HS-27A (cell line): ENCODE measurements at regions not wholly inside any gene's neighbourhood (a gene's known extent, or its start where the extent isn't known, plus 50 kb on each side); places are given as distances from the start of the nearest gene placed in this dataset.
"Not testable (repeated sequence)": the region's sequence is repeated elsewhere in the genome, so short reads cannot be mapped to it uniquely, and the experiment has no call there.

Source experiments
- DNase-seq: peaks from one replicate; pipeline ENCODE4 v3.0.0-alpha.2; 2012; ENCODE audit warnings: low read depth, missing footprints

DNA sequence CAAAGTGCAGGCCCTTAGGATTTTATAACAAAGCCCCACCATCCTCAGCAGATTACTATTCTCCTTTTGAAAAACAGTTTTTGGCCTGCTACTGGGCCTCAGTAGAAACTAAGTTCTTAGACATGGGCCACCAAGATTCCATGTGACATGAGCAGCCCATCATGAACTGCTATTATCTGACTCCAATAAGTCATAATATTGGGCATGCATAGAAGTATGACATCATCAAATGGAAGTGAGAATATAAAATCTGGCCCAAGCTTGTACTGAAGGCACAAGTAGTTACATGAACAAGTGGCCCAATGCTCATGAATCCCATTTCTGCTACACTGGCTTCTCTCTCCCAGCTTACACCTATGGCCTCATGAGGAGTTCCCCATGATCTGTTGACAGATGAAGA lies 404.8 kb downstream of the EPHA5 start:
- DNase-seq: no peak

DNA sequence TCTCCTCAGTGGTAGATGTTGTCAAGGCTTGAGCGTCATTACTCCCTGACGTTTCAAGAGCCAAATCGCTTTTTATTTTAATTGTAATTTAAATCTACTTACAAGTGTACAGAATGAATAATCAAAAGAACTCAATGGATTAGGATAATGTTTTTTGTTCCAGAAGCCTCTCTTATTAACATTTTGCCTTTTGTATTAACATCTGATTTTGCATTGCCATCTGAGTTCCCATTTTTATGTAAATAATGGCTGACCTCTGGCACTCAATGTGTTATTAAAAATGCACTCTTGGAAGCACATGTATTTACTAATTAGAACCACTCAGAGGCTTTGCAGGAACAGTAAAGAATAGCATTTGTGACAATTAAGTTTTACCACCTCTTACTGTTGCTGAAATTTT lies 411.0 kb downstream of the EPHA5 start:
- DNase-seq: no peak

DNA sequence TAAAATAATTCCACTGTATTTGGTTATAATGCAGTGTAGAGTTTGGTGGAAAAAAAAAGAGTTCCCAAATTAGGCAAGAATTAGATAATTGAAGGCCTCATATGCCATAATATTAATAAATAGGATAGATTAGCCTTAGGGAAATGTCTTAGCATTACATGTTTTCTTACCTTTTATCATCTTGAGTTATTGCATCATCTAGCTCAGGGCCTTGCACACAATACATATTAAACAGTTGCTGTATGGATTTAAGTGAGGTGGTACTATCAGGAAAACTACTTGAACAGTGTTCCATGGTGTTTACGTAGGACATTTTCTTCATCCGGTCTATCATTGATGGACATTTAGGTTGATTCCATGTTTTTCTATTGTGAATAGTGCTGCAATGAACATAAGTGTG lies 419.4 kb downstream of the EPHA5 start:
- DNase-seq: no peak

DNA sequence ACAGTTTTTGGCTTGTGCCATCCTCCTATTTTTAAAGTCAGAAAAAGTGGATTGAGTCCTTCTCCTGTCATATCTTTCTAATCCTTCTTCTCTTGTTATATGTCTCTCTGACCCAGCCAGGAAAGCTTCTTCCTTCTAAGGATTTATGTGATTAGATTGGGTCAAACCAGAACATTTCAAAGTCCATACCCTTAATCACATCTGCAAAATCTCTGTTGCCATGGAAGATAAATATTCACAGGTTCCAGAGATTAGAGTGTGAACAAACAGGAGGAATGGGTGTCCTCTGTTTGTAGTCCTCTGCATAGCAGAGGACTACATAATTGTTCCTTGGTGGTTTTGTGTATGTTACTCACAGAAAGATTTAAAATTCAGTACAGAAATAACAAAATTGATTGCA lies 421.2 kb downstream of the EPHA5 start:
- no peak for DNase-seq

DNA sequence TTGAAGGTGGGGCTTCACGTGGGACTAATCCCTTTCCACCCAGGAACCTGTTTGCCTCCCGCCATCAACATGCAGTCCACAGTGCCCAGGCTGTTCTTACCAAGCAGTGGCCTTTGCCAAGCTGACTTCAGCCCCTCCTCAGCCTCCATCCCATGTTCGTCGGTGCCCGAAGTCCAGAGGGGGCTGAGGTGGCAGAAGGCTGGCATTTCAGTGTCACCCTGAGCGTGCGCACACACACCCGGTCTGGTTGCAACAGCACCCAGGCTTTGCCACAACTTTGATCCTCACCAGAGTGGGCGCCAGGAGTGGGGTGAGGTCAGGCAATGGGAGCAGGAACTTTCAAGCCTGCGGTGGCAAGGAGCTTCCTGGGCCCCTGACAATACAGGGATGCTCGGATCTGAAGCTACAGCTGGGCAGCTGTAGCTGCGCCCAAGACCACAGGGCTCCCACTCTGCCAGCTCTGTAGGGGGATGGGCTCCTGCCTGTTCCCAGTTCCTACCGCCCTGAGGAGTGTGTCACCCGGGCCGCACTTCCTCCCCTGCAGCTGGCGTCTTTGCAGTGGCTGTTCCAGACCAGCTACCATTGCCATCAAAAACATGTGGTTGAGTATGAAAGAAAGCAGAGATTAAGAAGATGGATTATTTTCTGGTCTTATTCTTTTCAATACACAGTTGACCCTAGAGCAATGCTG lies 428.0 kb downstream of the EPHA5 start:
- DNase-seq: no peak

DNA sequence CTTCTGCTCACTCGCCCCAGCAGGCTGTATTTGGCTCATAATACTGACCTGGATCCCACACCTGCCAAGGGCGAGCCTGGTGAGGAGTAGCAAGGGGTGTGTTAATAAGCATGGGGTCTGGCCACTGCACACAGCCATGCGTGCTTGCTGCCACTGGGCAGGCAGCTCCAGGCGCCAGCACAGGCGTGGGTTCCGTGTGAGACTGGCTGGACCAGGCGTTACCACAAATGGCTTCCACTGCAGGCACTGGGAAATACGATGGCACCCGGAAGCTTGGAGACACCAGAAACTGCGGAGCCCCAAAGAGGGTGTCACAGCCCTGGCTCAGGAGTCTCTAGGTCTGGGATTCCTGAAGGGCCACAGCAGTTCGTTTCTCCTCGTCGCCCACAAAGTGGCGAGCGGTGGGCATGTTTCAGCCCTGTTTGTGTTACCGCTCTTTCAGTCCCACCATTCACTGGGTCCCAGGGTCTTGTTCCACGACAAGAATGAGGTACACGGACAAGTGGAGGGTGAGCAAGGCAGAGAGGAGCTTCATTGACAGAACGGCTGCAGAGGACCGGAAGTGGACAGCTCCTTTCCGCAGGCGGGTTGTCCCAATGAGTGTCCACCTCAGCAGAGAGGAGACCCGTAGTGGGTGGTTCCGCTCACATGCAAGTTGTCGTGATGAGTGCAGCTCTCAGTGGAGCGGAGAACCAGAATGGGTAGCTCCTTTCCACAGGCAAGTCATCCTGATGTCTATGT lies 428.9 kb downstream of the EPHA5 start:
- no peak for DNase-seq

DNA sequence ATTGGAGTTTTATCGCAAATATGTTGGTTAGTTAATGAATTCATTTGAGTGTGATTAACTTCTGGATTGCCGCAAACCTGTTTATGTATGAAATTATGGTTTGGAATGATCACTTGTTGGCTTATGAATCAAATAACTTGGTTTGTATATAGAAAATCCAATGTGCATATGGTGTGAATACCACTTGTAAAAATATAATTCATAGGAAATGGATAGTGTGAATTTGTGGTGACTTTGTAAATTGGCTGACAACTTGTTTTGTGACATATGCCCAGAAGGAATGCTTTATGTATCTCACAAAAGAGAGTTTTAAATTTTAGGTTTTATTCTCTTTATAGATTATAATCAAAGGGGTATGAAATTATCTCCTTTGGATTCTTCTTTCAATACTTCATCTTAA lies 436.2 kb downstream of the EPHA5 start:
- no peak for DNase-seq

DNA sequence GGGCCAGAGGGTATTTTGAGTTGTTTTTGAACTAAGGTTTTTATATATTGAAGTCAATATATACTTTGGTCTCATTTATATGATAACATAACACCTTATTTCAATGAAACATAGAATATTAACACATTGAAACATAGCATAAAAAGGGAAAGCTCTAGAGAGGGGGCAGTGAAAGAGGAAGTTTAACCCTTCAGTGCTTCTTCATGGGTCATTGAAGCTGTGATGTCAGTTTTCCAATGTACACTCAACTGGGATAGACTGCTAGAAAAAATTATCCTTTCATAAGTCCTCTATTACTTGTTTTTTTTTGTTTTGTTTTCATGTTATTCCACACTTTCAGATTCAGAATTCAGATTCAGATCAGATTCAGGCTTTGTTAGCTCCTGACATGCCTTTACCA lies 442.7 kb downstream of the EPHA5 start:
- no peak for DNase-seq

DNA sequence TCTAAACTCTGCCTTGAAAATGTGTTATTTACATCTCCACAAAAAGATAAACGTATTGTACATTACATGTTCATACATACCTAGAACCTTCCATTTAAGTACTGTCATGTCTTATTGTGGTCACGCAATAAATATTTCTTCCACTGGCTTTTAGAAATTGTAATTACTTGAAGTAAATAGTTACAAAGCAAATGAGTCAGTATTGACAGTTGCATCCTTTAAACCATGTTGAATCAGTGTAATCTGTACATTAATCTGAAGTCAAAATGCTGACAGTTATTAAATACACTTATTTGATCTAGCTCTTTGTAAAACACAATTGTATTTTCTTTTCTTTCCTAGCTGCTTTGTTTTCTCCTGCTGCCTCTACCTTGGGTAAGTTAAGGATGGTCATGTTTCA lies 446.7 kb downstream of the EPHA5 start:
- DNase-seq: no peak

DNA sequence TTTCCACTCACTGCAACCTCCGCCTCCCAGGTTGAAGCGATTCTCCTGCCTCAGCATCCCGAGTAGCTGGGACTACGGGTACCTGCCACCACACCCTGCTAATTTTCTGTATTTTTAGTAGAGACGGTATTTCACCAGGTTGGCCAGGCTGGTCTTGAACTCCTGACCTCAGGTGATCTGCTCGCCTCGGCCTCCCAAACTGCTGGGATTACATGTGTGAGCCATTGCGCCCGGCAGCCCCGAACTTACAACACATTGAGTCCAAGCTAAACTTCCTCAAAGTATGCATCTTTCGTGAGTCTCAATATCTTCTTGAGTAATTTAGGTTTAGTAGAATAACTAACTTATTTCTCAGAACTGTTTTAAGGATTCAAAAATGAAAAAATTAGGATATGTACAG lies 447.2 kb downstream of the EPHA5 start:
- DNase-seq: not testable (repeated sequence)

DNA sequence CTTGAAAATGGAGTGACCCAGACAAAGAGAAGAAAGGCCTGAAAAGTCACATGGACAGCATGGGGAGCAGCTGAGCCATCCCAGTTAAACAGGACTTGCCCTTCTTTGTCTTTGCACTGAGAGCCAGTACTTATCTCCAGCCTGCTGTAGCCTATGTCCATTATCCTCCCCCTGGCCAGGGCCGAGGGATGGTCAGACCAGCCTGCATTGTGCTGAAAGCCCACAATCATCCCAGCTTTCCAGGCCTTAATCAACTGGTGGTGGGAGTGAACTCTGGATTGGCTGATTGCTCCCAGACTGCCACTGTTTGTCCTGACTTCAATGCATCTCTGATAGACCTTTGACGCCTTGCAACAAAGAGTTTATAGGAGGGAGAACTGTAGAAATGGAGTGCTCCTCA lies 453.1 kb downstream of the EPHA5 start:
- no peak for DNase-seq

DNA sequence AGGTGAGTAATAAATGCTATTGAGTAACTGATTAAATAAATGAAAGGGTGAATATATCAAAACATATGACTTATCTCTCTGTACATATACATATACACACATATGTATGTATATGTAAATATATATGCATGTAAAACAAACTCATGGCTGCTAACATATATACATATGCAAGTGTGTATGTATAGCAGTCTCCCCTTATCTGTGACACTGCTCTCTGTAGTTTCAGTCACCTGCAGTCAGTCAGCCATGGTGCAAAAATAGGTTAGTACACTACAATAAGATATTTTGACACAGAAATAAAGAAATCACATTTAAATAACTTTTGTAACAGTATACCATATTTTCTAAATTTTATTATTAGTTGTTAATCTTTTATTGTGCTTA lies 467.4 kb downstream of the EPHA5 start:
- no peak for DNase-seq

DNA sequence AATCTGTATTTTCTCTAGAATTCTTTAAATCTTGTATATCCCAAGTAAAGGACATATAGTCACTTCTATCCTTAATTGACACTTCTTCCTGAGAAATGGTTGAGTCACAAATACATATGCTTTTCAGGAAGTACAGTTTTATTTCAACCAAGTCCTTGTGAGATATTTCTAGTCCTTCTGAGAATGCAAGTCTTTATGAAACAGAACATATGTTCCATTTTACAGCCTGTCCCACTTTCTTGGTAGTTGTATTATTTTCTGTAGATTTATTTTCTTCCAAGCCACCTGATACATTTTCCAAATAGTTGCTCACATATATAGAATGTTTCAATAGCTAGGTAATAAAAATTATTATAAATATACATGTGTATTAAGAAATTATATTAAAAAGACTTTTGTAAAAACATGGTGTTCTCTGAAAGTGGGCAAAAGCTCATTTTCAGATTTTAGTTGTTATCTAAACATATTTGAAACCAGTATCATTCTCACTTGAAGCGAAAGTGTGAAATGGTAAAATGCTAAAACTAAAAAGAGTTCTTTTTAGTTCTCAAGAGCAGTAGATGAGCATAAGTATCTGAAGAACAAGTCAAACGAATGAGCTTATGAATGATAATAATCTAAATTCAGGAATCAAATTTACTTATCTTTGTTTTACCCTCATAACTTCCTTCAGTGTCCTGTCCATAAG lies 468.0 kb downstream of the EPHA5 start:
- DNase-seq: no peak

DNA sequence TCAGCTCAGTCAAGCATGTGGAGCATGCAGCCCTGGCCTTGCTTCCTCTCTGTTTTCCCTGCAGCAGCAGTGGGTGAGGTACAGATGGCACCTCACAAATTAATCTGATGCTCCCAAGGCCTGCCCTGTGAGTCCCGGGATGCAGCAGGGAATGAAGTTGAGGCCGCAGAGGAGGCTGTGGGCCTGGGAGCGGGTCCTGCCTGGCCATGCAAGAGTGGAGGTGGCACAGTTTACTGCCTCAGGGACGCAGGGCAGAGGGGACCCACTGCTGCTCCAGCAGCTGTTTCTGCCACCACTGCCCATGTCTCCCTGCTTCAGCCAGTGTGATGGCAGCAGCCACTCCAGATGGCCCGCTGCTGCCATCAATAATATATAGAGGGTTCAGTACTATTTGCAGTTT lies 474.6 kb downstream of the EPHA5 start:
- DNase-seq: no peak

DNA sequence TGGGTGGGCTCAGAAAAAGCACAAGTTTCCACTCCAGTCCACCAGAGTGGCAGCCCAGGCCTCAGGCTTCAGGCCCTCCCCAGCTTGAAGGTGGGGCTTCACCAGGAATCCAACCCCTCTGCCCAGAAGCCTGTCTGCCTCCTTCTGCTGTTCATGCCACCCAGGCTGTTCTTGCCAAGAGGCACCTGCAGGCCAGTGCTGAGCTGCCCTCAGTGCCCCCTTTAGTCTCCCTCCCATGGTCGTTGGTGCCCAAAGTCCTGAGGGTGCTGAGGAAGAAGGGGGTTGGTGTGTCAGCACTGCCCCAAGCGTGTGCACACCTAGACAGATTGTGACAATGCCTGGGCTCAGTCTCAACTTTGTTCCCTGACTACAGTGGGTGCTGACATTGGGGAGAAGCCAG lies 475.3 kb downstream of the EPHA5 start:
- DNase-seq: no peak

DNA sequence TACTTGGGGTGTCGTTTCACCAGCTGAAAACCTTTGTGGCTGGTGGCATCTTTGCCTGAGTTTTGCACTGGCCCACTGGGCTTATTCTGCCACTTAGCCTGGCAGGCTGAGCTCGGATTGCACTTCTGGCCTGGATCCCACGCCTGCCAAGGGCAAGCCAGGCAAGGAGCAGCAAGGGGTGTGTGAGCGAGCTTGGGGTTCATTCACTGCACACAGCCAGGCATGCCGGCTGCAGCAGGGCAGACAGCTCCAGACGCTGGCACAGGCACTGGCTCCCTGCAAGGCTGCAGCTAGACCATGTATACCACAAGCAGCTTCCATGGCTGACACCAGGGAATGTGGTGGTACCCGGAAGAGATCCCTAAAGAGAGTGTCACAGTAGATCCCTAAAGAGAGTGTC lies 476.3 kb downstream of the EPHA5 start:
- no peak for DNase-seq

DNA sequence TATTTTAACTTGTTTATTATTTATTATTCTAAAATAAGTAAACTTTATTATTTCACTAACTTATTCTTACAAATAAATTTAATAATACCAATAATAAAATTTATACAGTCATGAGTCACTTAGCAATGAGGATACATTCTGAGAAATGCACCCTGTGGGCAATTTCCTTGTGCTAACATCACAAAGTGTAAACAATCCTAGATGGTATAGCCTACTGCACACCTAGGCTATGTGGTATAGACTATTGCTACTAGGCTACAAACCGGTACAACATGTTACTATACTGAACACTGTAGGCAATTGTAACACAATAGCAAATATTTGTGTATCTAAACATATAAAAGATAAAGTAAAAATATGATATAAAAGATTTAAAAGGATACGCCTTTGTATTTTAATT lies 479.5 kb downstream of the EPHA5 start:
- DNase-seq: no peak

DNA sequence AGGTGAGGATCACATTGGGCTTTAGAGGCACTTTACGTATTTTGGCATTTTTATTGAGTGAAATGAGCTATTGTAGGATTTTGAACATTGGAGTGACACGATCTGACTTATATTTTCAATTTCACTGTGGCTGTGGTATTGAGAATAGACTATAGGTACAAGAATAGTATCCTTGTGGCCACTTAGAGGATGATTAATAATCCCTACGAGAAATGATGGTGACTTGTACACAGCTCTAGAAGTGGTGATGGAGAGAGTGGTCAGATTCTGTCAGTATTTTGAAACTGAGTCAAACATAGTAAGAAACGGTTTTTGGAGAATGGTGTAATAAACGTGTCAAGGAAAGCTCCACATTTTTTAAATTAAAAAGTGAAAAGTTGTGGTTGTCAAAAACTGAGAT lies 494.7 kb downstream of the EPHA5 start:
- no peak for DNase-seq

DNA sequence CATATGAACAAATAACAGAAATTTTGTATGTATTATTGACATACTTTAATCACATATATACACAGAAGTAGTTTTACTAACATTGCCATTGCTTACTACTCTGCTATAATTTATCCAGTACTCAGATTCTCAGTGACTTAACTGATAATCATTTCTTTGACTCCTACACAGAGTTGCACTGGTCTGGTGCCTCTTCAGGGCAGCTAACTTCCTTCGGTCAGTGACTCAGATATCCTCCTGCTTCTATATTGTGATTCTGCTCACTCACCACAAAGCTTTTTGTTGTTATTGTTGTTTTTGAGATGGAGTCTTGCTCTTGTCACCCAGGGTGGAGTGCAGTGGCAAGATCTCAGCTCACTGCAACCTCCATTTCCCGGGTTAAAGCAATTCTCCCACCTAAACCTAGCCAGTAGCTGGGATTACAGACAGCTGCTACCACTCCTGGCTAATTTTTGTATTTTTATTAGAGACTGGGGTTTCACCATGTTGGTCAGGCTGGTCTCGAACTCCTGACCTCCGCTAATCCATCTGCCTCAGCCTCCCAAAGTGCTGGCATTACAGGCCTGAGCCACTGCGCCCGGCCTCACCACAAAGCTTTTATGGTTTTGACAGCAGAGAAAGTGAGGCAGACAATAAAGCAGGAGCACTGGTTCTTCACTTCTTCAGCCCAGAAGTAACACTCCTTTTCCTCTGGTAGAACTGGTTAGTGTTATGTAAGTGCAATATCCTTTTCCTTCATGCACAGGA lies 499.3 kb downstream of the EPHA5 start:
- no peak for DNase-seq

DNA sequence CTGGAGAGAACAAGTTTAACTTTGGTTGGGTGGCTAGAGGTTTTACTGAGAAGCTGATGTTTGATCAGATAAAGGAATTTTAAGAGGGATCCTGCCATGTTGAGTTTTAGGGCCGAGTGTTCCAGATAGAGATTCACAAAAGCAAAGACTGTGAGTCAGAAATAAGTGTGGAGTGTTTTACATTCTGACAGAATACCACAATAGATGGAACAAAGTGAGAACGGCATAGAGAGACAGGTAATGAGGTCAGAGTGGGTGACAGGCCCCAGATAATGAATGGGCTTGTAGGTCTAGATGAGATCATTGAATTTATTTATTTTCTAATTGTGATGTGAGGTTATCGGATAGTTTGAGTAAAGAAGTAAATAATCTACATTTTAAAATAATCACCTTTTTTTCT lies 502.6 kb downstream of the EPHA5 start:
- DNase-seq: no peak

DNA sequence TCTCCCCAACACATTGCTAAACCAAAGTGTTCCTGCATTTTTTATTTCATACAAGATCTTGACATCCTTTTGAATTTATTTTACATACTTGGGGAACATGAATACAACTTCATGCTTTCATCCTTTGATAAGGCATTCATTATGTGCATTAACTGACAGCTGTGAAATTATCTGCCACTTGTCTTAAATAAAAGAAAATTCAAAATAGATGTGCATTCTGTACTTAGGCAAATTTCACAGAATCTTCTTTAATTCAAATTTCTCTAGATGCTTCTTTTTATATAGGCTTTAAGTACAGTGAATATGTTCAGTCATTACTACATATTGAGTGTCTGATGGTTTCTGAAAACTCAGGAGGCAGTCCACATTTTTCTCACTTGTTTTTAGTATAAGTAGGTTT lies 518.1 kb downstream of the EPHA5 start:
- DNase-seq: no peak

DNA sequence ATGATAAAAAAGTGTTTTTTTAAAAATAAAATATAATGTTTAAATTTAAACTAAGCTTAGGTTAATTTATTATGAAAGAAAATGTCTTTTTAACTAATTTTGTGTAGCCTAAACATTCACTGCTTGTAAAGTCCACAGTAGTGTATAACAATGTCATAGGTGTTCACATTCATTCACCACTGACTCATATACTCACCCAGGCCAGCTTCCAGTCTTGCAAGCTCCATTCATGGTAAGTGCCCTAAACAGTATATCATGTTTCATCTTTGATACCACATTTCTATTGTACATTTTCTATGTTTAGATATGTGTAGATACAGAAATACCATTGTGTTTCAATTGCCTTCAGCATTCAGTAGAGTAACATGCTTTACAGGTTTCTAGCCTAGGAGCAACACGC lies 530.3 kb downstream of the EPHA5 start:
- DNase-seq: no peak

DNA sequence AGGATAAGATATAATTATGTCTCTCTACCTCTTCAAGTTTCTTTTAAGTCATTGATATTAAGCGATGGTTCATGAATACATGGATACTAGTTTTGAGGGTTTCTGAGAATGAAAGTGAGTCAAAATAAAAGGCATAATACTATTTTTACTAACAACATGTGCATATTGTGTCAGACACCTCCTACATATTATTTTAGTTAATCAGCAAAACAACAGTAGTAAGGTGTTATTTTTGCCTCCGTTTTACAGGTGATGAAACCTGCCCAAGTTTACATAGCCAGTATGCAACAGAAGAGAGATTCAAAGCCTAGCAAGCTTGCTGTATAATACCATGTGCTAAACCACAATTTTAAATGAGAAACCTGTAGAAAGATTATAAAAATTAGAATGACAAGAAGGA lies 544.1 kb downstream of the EPHA5 start:
- DNase-seq: no peak
